ENCODE measurements at regions not wholly inside any gene's neighbourhood (a gene's known extent, or its start where the extent isn't known, plus 50 kb on each side); places are given as distances from the start of the nearest gene placed in this dataset.
A peak's percentile ranks its signal among the peaks of the same experiment; 100 is the strongest.
"Not testable (repeated sequence)": the region's sequence is repeated elsewhere in the genome, so short reads cannot be mapped to it uniquely, and the experiment has no call there.

GRCh38 chr13:38147050-38147449 is 202.6 kb upstream of the UFM1 start:
- no peak for DNase-seq

DNA sequence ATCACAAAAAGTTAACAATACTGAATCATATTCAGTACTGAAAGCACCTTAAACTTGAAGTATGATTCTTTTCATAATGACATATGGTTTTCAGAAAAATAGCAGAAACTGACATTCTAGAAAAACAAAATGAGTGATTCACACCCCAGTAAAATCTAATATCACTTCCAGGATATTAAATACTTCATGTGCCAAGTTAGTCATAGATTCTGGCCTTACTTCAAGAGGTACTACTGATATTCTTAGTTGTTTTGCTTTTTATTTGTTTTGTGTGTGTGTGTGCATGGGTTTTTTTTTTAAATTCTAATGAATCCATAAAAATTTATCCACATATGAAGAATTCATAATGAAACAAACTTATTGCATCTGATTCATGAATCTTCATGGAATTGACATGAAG is 207.9 kb upstream of the UFM1 start:
- DNase-seq, result no peak

- no peak for DNase-seq
Measured at GRCh38 chr13:38135592-38135991, 214.1 kb upstream of the UFM1 start.

GRCh38 chr13:38121267-38121666 is 228.4 kb upstream of the UFM1 start:
- no peak for DNase-seq

DNA sequence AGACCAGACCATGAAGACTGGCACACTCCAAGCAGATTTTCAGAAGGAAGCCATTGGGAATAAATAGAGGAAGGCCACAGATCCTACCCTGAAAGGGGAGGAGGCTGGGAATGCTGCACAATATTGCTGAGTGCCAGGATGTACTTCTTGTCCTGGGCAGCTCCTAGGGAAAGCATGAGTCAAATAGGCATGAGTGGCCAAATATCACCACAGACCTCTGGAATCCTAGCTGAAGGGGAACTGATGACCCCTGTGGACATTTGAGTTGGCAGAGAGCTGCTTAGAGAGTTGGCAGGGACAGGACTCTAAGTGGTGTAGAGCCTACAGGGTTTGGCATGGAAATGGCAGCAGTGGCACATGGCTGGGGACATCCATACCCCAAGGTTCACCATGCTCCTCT is 234.3 kb upstream of the TRPC4 start:
- DNase-seq, result no peak

DNA sequence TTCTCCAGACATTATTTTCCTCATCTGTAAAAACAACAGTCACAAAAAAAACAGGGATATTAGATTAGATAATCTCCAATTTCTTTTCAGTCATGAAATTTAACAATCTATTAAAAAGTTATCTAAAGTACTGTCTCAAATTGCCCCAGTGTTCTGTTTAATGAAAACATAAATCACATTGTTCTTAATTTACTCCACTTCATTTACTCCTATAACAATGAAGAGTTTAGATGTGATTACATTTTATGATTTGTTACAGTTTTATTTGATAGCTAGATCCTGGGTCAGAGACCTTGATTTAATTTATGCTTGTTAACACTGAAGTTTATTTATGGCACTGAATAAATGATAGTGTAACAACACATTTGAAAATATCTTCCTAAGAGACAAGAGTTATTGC is 230.2 kb upstream of the TRPC4 start:
- DNase-seq, result no peak

- DNase-seq, result no peak
Measured at GRCh38 chr13:38093425-38093824, 223.9 kb upstream of the TRPC4 start.

DNA sequence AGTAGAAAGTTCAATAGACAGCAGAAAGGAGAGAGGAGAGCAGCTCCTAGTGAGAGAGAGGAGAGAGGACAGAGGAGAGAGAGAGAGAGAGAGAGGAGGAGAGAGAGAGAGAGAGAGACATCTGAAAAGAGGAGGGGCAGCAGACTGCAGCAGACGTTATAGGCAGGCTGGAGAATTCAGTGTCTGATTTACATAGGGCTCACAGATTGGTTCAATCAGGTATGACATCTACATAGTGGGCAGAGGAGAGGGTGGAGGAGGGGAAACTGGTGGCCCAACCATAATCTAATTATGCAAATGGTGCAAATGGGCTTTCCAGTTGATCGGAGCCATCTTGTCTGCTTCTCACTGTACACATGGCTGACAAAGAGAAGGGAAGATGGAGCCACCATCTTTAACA is 221.3 kb upstream of the TRPC4 start:
- no peak for DNase-seq

DNA sequence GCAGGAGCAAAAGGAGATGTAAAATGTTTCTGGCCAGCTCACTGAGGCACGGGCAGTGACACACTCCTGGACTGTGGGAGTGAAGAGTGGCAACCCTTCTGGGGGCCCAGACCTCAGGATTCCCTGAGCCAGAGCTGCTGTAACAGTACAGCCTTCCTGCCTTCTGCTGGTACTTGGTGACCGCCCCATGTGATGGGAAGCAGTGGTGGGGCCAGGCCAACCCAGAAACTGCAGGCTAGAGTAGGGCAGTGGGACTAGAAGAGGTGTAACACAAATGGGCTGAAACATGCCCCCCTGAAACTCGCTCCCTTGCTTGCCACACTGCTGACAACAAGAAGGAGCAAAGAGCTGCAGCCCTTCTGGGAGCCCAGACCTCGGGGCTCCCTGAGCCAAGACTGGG is 217.1 kb upstream of the TRPC4 start:
- DNase-seq, result no peak

- DNase-seq, result no peak
Measured at GRCh38 chr13:38086013-38086412, 216.4 kb upstream of the TRPC4 start.

DNA sequence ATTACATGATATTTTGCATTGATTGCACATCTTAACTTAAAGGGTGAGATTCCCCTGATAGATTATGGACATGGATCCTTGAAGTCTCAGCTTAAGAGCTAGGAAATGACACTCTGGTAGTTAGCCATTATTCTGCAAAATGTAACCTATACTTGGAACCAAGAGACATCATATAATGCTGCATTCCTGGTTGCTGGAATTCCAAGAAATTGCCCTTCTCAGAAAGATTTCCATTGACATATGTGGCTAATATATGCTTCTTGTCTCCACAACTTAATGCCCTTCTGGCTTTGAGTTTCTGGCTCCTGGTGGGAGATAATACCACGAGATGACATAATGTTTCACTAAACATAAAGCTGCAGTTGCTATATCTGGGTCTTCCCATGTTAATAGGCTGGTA is 204.4 kb upstream of the TRPC4 start:
- DNase-seq, result no peak

DNA sequence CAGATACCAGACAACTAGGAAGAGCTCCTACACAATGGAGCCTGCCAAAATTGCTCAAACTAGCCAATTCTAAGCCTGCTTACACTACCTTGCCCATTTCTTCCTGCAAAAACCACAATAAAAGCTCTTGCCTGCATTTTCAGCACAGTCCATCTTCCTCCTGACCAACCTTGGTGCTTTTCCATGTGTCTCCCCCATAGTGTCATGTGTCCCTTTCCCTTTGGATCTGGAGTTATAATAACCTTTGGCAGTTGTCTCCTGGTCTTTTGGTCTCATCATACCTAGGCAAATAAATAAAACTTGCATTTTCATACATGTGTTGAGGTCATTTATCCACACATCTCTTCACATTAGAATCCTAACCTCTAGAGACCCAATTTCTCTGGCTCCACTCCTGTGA is 203.1 kb upstream of the TRPC4 start:
- no peak for DNase-seq

DNA sequence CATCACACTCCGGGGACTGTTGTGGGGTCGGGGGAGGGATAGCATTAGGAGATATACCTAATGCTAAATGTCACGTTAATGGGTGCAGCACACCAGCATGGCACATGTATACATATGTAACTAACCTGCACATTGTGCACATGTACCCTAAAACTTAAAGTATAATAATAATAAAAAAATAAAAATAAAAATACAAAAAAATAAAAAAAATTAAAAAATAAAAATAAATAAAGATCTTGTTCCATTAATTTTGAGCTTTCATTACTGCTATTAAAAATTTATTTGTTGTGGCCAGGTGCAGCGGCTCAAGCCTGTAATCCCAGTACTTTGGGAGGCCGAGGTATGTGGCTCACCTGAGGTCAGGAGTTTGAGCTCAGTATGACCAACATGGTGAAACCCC is 201.8 kb upstream of the TRPC4 start:
- DNase-seq, result not testable (repeated sequence)

- DNase-seq, result no peak
Measured at GRCh38 chr13:38053896-38054295, 184.3 kb upstream of the TRPC4 start.

DNA sequence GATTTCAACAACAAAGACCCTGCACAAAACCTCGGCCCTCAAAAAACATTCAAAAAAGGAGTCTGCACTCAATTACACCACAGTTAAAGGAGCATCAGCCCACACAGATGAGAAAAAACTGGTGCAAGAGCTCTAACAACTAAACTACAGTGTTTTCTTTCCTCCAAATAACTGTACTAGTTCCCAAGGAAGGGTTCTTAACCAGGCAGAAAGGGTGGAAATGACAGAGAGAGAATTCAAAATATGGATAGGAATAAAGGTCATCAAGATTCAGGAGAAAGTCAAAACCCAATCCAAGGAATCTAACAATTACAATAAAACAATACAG is 176.4 kb upstream of the TRPC4 start:
- DNase-seq, result no peak

DNA sequence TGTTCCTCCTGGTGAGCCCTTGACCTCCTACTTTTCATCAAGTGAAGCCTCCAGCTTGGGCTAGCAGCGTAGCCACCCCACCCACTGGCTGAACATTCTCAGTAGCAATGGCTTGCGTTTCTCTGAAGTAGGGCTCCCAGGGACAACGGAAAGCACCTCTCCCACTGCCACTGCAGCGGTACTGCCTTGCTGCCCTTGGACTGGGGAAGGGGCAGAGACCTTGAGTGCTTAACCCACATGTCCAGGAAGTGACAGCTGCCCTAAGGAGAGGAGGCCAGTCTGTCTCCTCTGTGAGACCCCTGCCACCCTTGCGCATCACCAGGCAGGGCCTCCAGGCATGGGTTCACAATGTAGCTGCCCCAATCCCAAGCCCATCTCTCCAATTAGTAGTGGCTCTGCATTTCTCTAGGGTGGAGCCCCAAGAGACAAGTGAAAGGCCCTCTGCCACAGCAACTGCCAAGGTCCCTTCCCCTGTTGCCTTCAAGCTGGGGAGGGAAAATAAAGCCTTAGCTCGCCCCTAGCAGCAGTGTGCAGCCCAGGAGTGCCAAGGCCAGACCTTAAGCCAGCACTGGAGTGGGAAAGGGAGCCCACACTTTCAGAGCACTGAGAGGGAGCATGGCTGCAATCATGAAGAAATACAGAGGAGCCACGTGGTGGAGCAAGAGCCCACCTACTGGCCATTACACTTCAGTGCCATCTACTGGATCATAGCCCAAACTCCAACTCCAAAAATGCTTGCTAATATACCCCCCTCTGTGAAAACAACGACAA is 175.9 kb upstream of the TRPC4 start:
- no peak for DNase-seq

- no peak for DNase-seq
Measured at GRCh38 chr13:38044067-38044466, 174.5 kb upstream of the TRPC4 start.

- no peak for DNase-seq
Measured at GRCh38 chr13:38042771-38043170, 173.2 kb upstream of the TRPC4 start.

- DNase-seq, result no peak
Measured at GRCh38 chr13:38024431-38024830, 154.9 kb upstream of the TRPC4 start.

- no peak for DNase-seq
Measured at GRCh38 chr13:38017320-38017719, 147.7 kb upstream of the TRPC4 start.

GRCh38 chr13:38013676-38014075 is 144.1 kb upstream of the TRPC4 start:
- DNase-seq, result no peak

DNA sequence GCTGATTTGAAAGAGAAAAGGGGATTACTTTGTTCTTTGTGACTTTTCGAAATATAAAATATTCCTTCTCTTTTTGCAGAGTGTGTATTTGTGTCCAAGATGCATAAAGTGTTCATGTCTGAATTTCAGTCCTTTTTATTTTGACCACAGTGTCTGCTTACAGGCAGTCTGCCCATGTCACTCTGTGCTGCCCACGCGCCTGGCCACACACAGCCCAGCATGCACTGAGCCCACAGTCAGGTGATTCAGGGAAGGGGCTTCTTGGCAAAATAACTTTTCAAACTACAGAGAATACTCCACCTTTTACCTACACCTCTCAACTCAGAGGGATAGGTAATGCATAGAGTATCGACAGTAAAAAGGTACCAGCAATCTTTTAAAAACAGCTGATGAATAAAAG is 142.5 kb upstream of the TRPC4 start:
- DNase-seq, result no peak

DNA sequence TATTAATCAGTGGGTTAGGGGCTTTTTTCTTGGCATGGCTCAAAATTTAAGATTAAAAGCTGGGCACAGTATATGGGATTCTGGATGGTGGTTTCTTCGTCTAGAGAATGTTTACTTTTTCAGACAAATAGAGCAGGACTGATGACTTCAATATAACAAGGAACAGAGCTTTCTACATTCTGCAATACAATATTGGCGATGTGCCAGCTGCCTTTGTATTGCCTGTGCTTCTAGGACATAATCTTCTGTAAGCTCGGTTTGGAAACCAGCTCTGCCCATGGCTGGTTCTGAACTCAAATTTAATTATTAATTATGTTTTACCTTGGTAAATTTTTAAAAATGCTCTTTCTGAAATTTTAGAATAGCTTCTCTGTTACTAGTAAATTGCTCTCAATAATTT is 139.1 kb upstream of the TRPC4 start:
- no peak for DNase-seq

- DNase-seq, result no peak
Measured at GRCh38 chr13:38002606-38003005, 133.0 kb upstream of the TRPC4 start.

DNA sequence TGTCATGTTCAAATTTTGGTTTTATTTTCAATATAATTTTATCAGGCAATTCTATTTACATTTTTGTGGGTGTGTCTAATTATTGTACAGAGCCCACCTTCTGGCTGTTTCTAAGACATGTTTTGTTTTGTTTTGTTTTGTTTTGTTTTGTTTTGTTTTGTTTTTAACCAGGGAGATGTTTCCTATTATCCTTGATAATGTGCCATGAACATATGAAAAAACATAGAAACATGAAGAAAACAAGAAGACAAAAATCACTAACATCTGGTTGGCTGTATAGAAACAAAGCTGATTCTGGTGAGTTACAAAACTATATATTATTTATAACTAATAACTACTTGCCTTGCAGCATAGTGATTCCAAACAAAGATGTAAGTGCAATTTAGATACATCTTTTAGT is 128.1 kb upstream of the TRPC4 start:
- peak; percentile 27 for DNase-seq
